ENCODE measurements at regions not wholly inside any gene's neighbourhood (a gene's known extent, or its start where the extent isn't known, plus 50 kb on each side); places are given as distances from the start of the nearest gene placed in this dataset.

- no peak for DNase-seq (ENCODE audit: low read depth, low spot score)
Measured at GRCh38 chr3:59303452-59303851, 253.6 kb upstream of the CFAP20DC start.

- DNase-seq (ENCODE audit: low read depth, low spot score) = no peak
Measured at GRCh38 chr3:59302442-59302841, 252.6 kb upstream of the CFAP20DC start.

- DNase-seq (ENCODE audit: low read depth, low spot score) = no peak
Measured at GRCh38 chr3:59300733-59301132, 250.9 kb upstream of the CFAP20DC start.

- DNase-seq (ENCODE audit: low read depth, low spot score) = no peak
Measured at GRCh38 chr3:59299561-59299960, 249.7 kb upstream of the CFAP20DC start.

- DNase-seq (ENCODE audit: low read depth, low spot score) = no peak
Measured at GRCh38 chr3:59290358-59290757, 240.5 kb upstream of the CFAP20DC start.

- DNase-seq (ENCODE audit: low read depth, low spot score) = no peak
Measured at GRCh38 chr3:59289831-59290230, 240.0 kb upstream of the CFAP20DC start.

GRCh38 chr3:59288951-59289350 lies 239.1 kb upstream of the CFAP20DC start:
- no peak for DNase-seq (ENCODE audit: low read depth, low spot score)

GRCh38 chr3:59286791-59287531 lies 237.1 kb upstream of the CFAP20DC start:
- no peak for DNase-seq (ENCODE audit: low read depth, low spot score)

- DNase-seq (ENCODE audit: low read depth, low spot score) = no peak
Measured at GRCh38 chr3:59285560-59285959, 235.7 kb upstream of the CFAP20DC start.

- DNase-seq (ENCODE audit: low read depth, low spot score) = no peak
Measured at GRCh38 chr3:59284926-59285325, 235.1 kb upstream of the CFAP20DC start.

- no peak for DNase-seq (ENCODE audit: low read depth, low spot score)
Measured at GRCh38 chr3:59280113-59280512, 230.3 kb upstream of the CFAP20DC start.

GRCh38 chr3:59277816-59278215 lies 228.0 kb upstream of the CFAP20DC start:
- DNase-seq (ENCODE audit: low read depth, low spot score) = no peak

GRCh38 chr3:59277201-59277600 lies 227.4 kb upstream of the CFAP20DC start:
- DNase-seq (ENCODE audit: low read depth, low spot score) = no peak

- DNase-seq (ENCODE audit: low read depth, low spot score) = no peak
Measured at GRCh38 chr3:59273976-59274375, 224.2 kb upstream of the CFAP20DC start.

- no peak for DNase-seq (ENCODE audit: low read depth, low spot score)
Measured at GRCh38 chr3:59271971-59272370, 222.1 kb upstream of the CFAP20DC start.

- DNase-seq (ENCODE audit: low read depth, low spot score) = no peak
Measured at GRCh38 chr3:59270921-59271320, 221.1 kb upstream of the CFAP20DC start.

GRCh38 chr3:59270209-59270608 lies 220.4 kb upstream of the CFAP20DC start:
- DNase-seq (ENCODE audit: low read depth, low spot score) = no peak

GRCh38 chr3:59268170-59268569 lies 218.3 kb upstream of the CFAP20DC start:
- no peak for DNase-seq (ENCODE audit: low read depth, low spot score)

GRCh38 chr3:59267021-59267420 lies 217.2 kb upstream of the CFAP20DC start:
- DNase-seq (ENCODE audit: low read depth, low spot score) = no peak

GRCh38 chr3:59266551-59266950 lies 216.7 kb upstream of the CFAP20DC start:
- DNase-seq (ENCODE audit: low read depth, low spot score) = no peak

- no peak for DNase-seq (ENCODE audit: low read depth, low spot score)
Measured at GRCh38 chr3:59265566-59265965, 215.7 kb upstream of the CFAP20DC start.

- DNase-seq (ENCODE audit: low read depth, low spot score) = no peak
Measured at GRCh38 chr3:59264366-59264765, 214.5 kb upstream of the CFAP20DC start.

- DNase-seq (ENCODE audit: low read depth, low spot score) = no peak
Measured at GRCh38 chr3:59263152-59263551, 213.3 kb upstream of the CFAP20DC start.

GRCh38 chr3:59262076-59262498 lies 212.3 kb upstream of the CFAP20DC start:
- no peak for DNase-seq (ENCODE audit: low read depth, low spot score)
